GM23338 (cell line): ENCODE measurements at regions not wholly inside any gene's neighbourhood (a gene's known extent, or its start where the extent isn't known, plus 50 kb on each side); places are given as distances from the start of the nearest gene placed in this dataset.

Experiments
- ATAC-seq: fragments of 200-7000 bp; cut with Tn5 transposase; 3 replicates; pipeline ENCODE4 v1.9.1; 2020
- DNase-seq: peaks from one replicate; pipeline ENCODE4 v3.0.0-alpha.2; 2015; ENCODE audit warnings: low spot score
- H2AFZ ChIP-seq: fragments of 200-600 bp; sonication (generic); 2 replicates; pipeline ENCODE4 v1.8.0; 2016; ENCODE audit warnings: antibody characterized with exemption, mild to moderate bottlenecking, moderate library complexity
- H3F3A ChIP-seq: fragments of 200-600 bp; sonication (generic); replicated peaks from 2 replicates; pipeline ENCODE4 v1.8.0; 2017; ENCODE audit warnings: antibody characterized with exemption, mixed run types, low read depth
- H3K27ac ChIP-seq: fragments of 200-600 bp; sonication (generic); 2 replicates; pipeline ENCODE4 v1.6.1; 2016; ENCODE audit warnings: low read depth
- H3K27me3 ChIP-seq: fragments of 200-600 bp; sonication (generic); 2 replicates; pipeline ENCODE4 v1.8.0; 2016; ENCODE audit warnings: mild to moderate bottlenecking, mixed run types, moderate library complexity; ENCODE audit not compliant: insufficient read depth
- H3K36me3 ChIP-seq: fragments of 200-600 bp; sonication (generic); 2 replicates; pipeline ENCODE4 v1.8.0; 2016; ENCODE audit warnings: mild to moderate bottlenecking; ENCODE audit not compliant: insufficient read depth
- H3K4me1 ChIP-seq: fragments of 200-600 bp; sonication (generic); 2 replicates; pipeline ENCODE4 v1.8.0; 2016; ENCODE audit warnings: mild to moderate bottlenecking, moderate library complexity; ENCODE audit not compliant: insufficient read depth
- H3K4me2 ChIP-seq: fragments of 200-600 bp; sonication (generic); 2 replicates; pipeline ENCODE4 v1.7.1; 2017; ENCODE audit warnings: mixed run types
- H3K4me3 ChIP-seq: fragments of 200-600 bp; sonication (generic); 2 replicates; pipeline ENCODE4 v1.6.1; 2016; ENCODE audit warnings: mixed run types
- H3K79me2 ChIP-seq: fragments of 200-600 bp; sonication (generic); replicated peaks from 2 replicates; pipeline ENCODE4 v1.8.0; 2017; ENCODE audit warnings: mild to moderate bottlenecking; ENCODE audit not compliant: insufficient read depth
- H3K9me2 ChIP-seq: fragments of 200-600 bp; sonication (generic); 2 replicates; pipeline ENCODE4 v1.8.0; 2017; ENCODE audit not compliant: insufficient read depth
- H4K20me1 ChIP-seq: fragments of 200-600 bp; sonication (generic); replicated peaks from 2 replicates; pipeline ENCODE4 v1.8.0; 2017; ENCODE audit warnings: mild to moderate bottlenecking; ENCODE audit not compliant: insufficient read depth
- H3K27ac Mint-ChIP-seq: 2 replicates; pipeline ENCODE4 v1.8.0; 2020; ENCODE audit warnings: inconsistent platforms, mild to moderate bottlenecking, moderate library complexity, mixed read lengths
- H3K27me3 Mint-ChIP-seq: 3 replicates; pipeline ENCODE4 v1.8.0; 2022; ENCODE audit warnings: low read depth, mild to moderate bottlenecking, moderate library complexity, mixed read lengths, inconsistent platforms; ENCODE audit not compliant: insufficient read depth, poor library complexity
- H3K36me3 Mint-ChIP-seq: 3 replicates; pipeline ENCODE4 v1.8.0; 2021; ENCODE audit warnings: low read depth, mild to moderate bottlenecking, inconsistent platforms, moderate library complexity, mixed read lengths
- H3K4me1 Mint-ChIP-seq: 3 replicates; pipeline ENCODE4 v1.8.0; 2020; ENCODE audit warnings: mild to moderate bottlenecking, inconsistent platforms, mixed read lengths
- H3K4me3 Mint-ChIP-seq: 3 replicates; pipeline ENCODE4 v1.8.0; 2021; ENCODE audit warnings: moderate library complexity, mild to moderate bottlenecking, inconsistent platforms, mixed read lengths
- H3K9me3 Mint-ChIP-seq: 3 replicates; pipeline ENCODE4 v1.8.0; 2020; ENCODE audit warnings: moderate library complexity, mild to moderate bottlenecking, inconsistent platforms, mixed read lengths
- CREB1 ChIP-seq: fragments of 250-450 bp; sonication (Bioruptor Pico); IDR thresholded peaks from 2 replicates; pipeline ENCODE4 v1.5.0; 2020; ENCODE audit warnings: low read depth, mild to moderate bottlenecking, moderate library complexity
- CTCF ChIP-seq, 2 experiments: fragments of 200-600 bp in 1 of 2; sonication (generic) in 1 of 2; conservative IDR thresholded peaks; 2 replicates each; pipeline versions ENCODE4 v1.5.1 to v1.6.1; 2016 to 2017; ENCODE audit warnings: antibody characterized with exemption in 2 of 2, low read depth in 2 of 2, mild to moderate bottlenecking in 2 of 2, moderate library complexity in 1 of 2
- ETS1 ChIP-seq: IDR thresholded peaks from 2 replicates; pipeline ENCODE4 v1.6.1; 2016; ENCODE audit warnings: antibody characterized with exemption
- EZH2 ChIP-seq: fragments of 200-600 bp; sonication (generic); IDR thresholded peaks from one replicate; pipeline ENCODE4 v1.8.0; 2017; ENCODE audit warnings: antibody characterized with exemption, mild to moderate bottlenecking, low read depth; ENCODE audit not compliant: unreplicated experiment
- EZH2phosphoT487 ChIP-seq: fragments of 200-600 bp; sonication (generic); IDR thresholded peaks from one replicate; pipeline ENCODE4 v1.8.1; 2018; ENCODE audit warnings: antibody characterized with exemption; ENCODE audit not compliant: unreplicated experiment
- JUNB ChIP-seq: IDR thresholded peaks from one replicate; pipeline ENCODE4 v1.6.1; 2016; ENCODE audit warnings: antibody characterized with exemption; ENCODE audit not compliant: unreplicated experiment
- NANOG ChIP-seq: IDR thresholded peaks from 2 replicates; pipeline ENCODE4 v1.6.1; 2016; ENCODE audit warnings: antibody characterized with exemption, borderline replicate concordance
- POLR2AphosphoS5 ChIP-seq: IDR thresholded peaks from 2 replicates; pipeline ENCODE4 v1.6.1; 2016; ENCODE audit warnings: antibody characterized with exemption, low read depth
- REST ChIP-seq: IDR thresholded peaks from one replicate; pipeline ENCODE4 v1.6.1; 2018; ENCODE audit warnings: antibody characterized with exemption; ENCODE audit not compliant: unreplicated experiment
- STAT1 ChIP-seq: IDR thresholded peaks from one replicate; pipeline ENCODE4 v1.6.1; 2016; ENCODE audit warnings: antibody characterized with exemption; ENCODE audit not compliant: unreplicated experiment
- ZNF114 ChIP-seq: fragments of 250-450 bp; sonication (Bioruptor Pico); IDR thresholded peaks from 2 replicates; pipeline ENCODE4 v1.5.0; 2020; ENCODE audit warnings: mild to moderate bottlenecking, moderate library complexity
- ZNF331 ChIP-seq: fragments of 250-450 bp; sonication (Bioruptor Pico); IDR thresholded peaks from 2 replicates; pipeline ENCODE4 v1.5.0; 2020; ENCODE audit warnings: low read depth, mild to moderate bottlenecking, moderate library complexity
- ZNF462 ChIP-seq: fragments of 250-450 bp; sonication (Bioruptor Pico); IDR thresholded peaks from 2 replicates; pipeline ENCODE4 v1.5.0; 2020; ENCODE audit warnings: mild to moderate bottlenecking, moderate library complexity

- no peak for ATAC-seq
- Histone ChIP-seq H3K79me2 (no peaks in the 10 kb centered on the region), H3K27ac (no peak overlapping the region), H3K27me3 (no peaks in the 10 kb centered on the region), H3K4me1 (no peaks in the 10 kb centered on the region; the same call in 1 of the 2 replicates), H3F3A (no peaks in the 10 kb centered on the region), H3K36me3 (no peaks in the 10 kb centered on the region), H3K4me2 (no peak overlapping the region), H2AFZ (no peak overlapping the region), H3K4me3 (no peak overlapping the region), H4K20me1 (no peaks in the 10 kb centered on the region), H3K9me2 (no peaks in the 10 kb centered on the region; the same call in 1 of the 2 replicates)
- no peak for TF ChIP-seq STAT1
- TF ChIP-seq POLR2AphosphoS5 = no peak
- TF ChIP-seq JUNB = no peak
- TF ChIP-seq REST = no peak
- no peak for TF ChIP-seq EZH2phosphoT487
- TF ChIP-seq ZNF462 = no peak
- no peak for TF ChIP-seq ZNF114 (CRISPR knock-in tag)
- no peak for TF ChIP-seq NANOG
- no peak for TF ChIP-seq ETS1
- no peak for TF ChIP-seq CREB1 (CRISPR knock-in tag)
- TF ChIP-seq EZH2 = no peak
- no peak for TF ChIP-seq ZNF331 (CRISPR knock-in tag)
- TF ChIP-seq CTCF (conservative IDR thresholded peaks at IDR 0.05; ENCODE audit: low read depth in 2 of 2) = no peak
- H3K27me3 Mint-ChIP-seq = no peaks in the 10 kb centered on the region
- no peaks in the 10 kb centered on the region for H3K9me3 Mint-ChIP-seq
- no peak for DNase-seq
- no peaks in the 10 kb centered on the region for H3K4me1 Mint-ChIP-seq
- H3K27ac Mint-ChIP-seq = no peak overlapping the region
- H3K4me3 Mint-ChIP-seq = no peak overlapping the region
- no peaks in the 10 kb centered on the region for H3K36me3 Mint-ChIP-seq
These were observed 391.6 kb upstream of the RPS23 start for GRCh38 chr5:82669720-82670119.
